HEK293 (cell line): ENCODE measurements at regions not wholly inside any gene's neighbourhood (a gene's known extent, or its start where the extent isn't known, plus 50 kb on each side); places are given as distances from the start of the nearest gene placed in this dataset.
A peak's percentile ranks its signal among the peaks of the same experiment; 100 is the strongest.

Source experiments
- CTCF ChIA-PET: fragments of 350-600 bp; formaldehyde crosslinking; extraction: SDS; loops from one replicate; lab custom pipeline; 2021; ENCODE audit warnings: antibody characterized with exemption; lab: Yijun Ruan, JAX
- POLR2A ChIA-PET: fragments of 300-600 bp; formaldehyde crosslinking; extraction: SDS; loops from one replicate; lab custom pipeline; 2020; ENCODE audit warnings: antibody characterized with exemption, inconsistent platforms; lab: Yijun Ruan, JAX
- H3K27ac ChIP-seq: fragments of 200-500 bp; sonication (Bioruptor generic); 2 replicates; pipeline ENCODE4 v1.5.1; 2014; ENCODE audit warnings: low read depth, low read length, control low read depth, inconsistent platforms; ENCODE audit errors: extremely low read depth
- H3K36me3 ChIP-seq, 2 experiments: fragments of 200-500 bp in 1 of 2; sonication (Bioruptor generic) in 1 of 2; 1 replicate in 1 of 2; 2 replicates in 1 of 2; pipeline ENCODE4 v1.5.1; 2014 to 2017; ENCODE audit warnings: inconsistent platforms in 2 of 2, low read length in 2 of 2; ENCODE audit not compliant: control insufficient read depth in 2 of 2, insufficient read depth in 1 of 2
- H3K4me1 ChIP-seq: fragments of 200-500 bp; sonication (Bioruptor generic); 2 replicates; pipeline ENCODE4 v1.5.1; 2014; ENCODE audit warnings: mild to moderate bottlenecking, low read length, inconsistent platforms; ENCODE audit not compliant: control insufficient read depth, insufficient read depth
- H3K4me3 ChIP-seq: 2 replicates; pipeline ENCODE4 v1.5.1; 2011; ENCODE audit warnings: low read depth, mild to moderate bottlenecking, control low read depth, low read length, moderate library complexity
- H3K9me3 ChIP-seq: fragments of 200-500 bp; sonication (Bioruptor generic); 2 replicates; pipeline ENCODE4 v1.5.1; 2014; ENCODE audit warnings: low read depth, low read length, inconsistent platforms; ENCODE audit not compliant: control insufficient read depth, insufficient read depth
- FEZF1 ChIP-seq: fragments of 450-650 bp; formaldehyde crosslinking; IDR thresholded peaks from 2 replicates; pipeline ENCODE4 v1.5.1; 2016; ENCODE audit warnings: missing biosample characterization, missing genetic modification characterization
- GFI1B ChIP-seq: fragments of 450-650 bp; formaldehyde crosslinking; IDR thresholded peaks from 2 replicates; pipeline ENCODE4 v1.5.1; 2016; ENCODE audit warnings: missing biosample characterization, missing genetic modification characterization
- MZF1 ChIP-seq: fragments of 450-650 bp; formaldehyde crosslinking; IDR thresholded peaks from 2 replicates; pipeline ENCODE4 v1.5.1; 2017; ENCODE audit warnings: missing biosample characterization, missing genetic modification characterization, borderline replicate concordance
- OSR2 ChIP-seq: fragments of 450-650 bp; formaldehyde crosslinking; IDR thresholded peaks from 2 replicates; pipeline ENCODE4 v1.5.1; 2016; ENCODE audit warnings: missing biosample characterization, missing genetic modification characterization
- PRDM1 ChIP-seq: fragments of 450-650 bp; formaldehyde crosslinking; IDR thresholded peaks from 2 replicates; pipeline ENCODE4; 2016; ENCODE audit warnings: missing biosample characterization, missing genetic modification characterization
- ZBTB1 ChIP-seq: fragments of 450-650 bp; formaldehyde crosslinking; IDR thresholded peaks from 2 replicates; pipeline ENCODE4 v1.5.1; 2016; ENCODE audit warnings: missing biosample characterization, missing genetic modification characterization
- ZNF133 ChIP-seq: fragments of 450-650 bp; formaldehyde crosslinking; IDR thresholded peaks from 2 replicates; pipeline ENCODE4 v1.5.1; 2016; ENCODE audit warnings: missing biosample characterization, missing genetic modification characterization
- ZNF175 ChIP-seq: fragments of 450-650 bp; formaldehyde crosslinking; IDR thresholded peaks from 2 replicates; pipeline ENCODE4 v1.5.1; 2016; ENCODE audit warnings: missing biosample characterization, missing genetic modification characterization
- ZNF184 ChIP-seq: fragments of 450-650 bp; IDR thresholded peaks from 2 replicates; pipeline ENCODE4 v1.5.1; 2018; ENCODE audit warnings: missing biosample characterization, mild to moderate bottlenecking, missing genetic modification characterization
- ZNF366 ChIP-seq: fragments of 450-650 bp; formaldehyde crosslinking; conservative IDR thresholded peaks from 2 replicates; pipeline ENCODE4 v1.5.1; 2016; ENCODE audit warnings: missing biosample characterization, missing genetic modification characterization
- ZNF501 ChIP-seq: fragments of 450-650 bp; formaldehyde crosslinking; IDR thresholded peaks from 2 replicates; pipeline ENCODE4 v1.5.1; 2016; ENCODE audit warnings: missing biosample characterization, missing genetic modification characterization
- ZNF626 ChIP-seq: fragments of 450-650 bp; sonication (Bioruptor Pico); formaldehyde crosslinking; IDR thresholded peaks from 2 replicates; pipeline ENCODE4 v1.5.1; 2018; ENCODE audit warnings: missing biosample characterization, missing genetic modification characterization, inconsistent platforms
- ZNF654 ChIP-seq: fragments of 450-650 bp; formaldehyde crosslinking; IDR thresholded peaks from 2 replicates; pipeline ENCODE4 v1.5.1; 2016; ENCODE audit warnings: low read depth, missing biosample characterization, missing genetic modification characterization
- ZNF785 ChIP-seq: fragments of 450-650 bp; formaldehyde crosslinking; IDR thresholded peaks from 2 replicates; pipeline ENCODE4 v1.5.1; 2016; ENCODE audit warnings: missing biosample characterization, missing genetic modification characterization
- TF ChIP-seq, protein P1 (sequence below): fragments of 450-650 bp; formaldehyde crosslinking; IDR thresholded peaks from 2 replicates; pipeline ENCODE4 v1.5.1; 2017; ENCODE audit warnings: missing biosample characterization, missing genetic modification characterization
- TF ChIP-seq, protein P2 (sequence below): fragments of 450-650 bp; formaldehyde crosslinking; IDR thresholded peaks from 2 replicates; pipeline ENCODE4 v1.5.1; 2016; ENCODE audit warnings: missing biosample characterization, missing genetic modification characterization

DNA sequence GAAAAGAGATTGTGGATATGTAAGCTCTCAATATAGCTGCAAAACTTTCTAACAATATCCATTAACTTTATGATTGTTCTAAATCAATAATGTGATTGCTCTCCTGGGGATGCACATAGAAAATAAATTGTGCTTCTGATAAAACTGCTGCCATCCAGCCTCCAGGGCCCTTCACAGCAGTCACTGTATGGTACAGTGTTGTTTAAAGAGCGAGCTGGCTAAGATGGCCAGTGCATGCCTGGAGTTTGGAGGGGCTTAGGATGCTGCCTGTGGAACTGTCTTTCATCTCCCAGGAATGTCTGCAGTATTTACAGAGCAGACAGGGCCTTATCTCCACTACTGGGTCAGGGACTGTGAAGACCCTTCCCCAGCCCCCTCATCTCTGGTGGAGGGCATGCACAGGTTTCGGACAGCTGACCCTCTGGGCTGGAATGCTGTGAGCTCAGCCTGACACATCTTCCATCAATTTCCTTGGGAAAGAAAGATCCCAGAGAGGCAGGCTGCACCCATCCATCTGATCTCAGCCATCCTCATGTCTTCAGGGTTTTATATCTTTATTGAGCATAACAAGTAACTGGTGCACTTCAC is 137.0 kb downstream of the PLPP3 start:
- POLR2A ChIA-PET, result no interaction called here

DNA sequence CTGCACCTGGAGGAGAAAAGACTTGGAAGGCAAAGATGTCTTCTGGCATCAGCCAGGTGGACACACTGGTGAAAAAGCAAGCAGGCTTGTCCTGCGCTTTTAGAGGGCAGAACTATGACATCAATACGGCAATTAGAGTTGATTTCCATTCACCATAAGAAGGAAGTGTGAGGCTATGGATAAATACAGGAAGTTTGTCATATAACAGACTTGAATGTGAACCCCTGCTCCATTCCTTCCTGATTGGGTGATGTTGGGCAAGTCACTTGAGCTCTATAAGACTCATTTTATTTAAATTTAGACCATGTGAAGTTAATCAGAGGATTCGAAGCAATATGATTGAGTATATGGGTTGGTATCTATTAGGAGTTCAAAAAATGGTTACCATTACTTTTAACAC is 137.8 kb downstream of the PLPP3 start:
- Histone ChIP-seq H3K9me3 (no peaks in the 10 kb centered on the region), H3K27ac (no peak overlapping the region), H3K4me3 (no peak overlapping the region), H3K36me3 (no peaks in the 10 kb centered on the region), H3K4me1 (peaks cover 3% of the 10 kb centered on the region; the same call in 1 of the 2 replicates)
- no peak for TF ChIP-seq PRDM1 (tag by site-specific recombination)
- no peak for TF ChIP-seq ZNF133 (tag by site-specific recombination)
- POLR2A ChIA-PET, result no interaction called here
- CTCF ChIA-PET, result no interaction called here

More for the DNA sequence above, 137.0 kb downstream of the PLPP3 start:
- TF ChIP-seq, protein P1, sequence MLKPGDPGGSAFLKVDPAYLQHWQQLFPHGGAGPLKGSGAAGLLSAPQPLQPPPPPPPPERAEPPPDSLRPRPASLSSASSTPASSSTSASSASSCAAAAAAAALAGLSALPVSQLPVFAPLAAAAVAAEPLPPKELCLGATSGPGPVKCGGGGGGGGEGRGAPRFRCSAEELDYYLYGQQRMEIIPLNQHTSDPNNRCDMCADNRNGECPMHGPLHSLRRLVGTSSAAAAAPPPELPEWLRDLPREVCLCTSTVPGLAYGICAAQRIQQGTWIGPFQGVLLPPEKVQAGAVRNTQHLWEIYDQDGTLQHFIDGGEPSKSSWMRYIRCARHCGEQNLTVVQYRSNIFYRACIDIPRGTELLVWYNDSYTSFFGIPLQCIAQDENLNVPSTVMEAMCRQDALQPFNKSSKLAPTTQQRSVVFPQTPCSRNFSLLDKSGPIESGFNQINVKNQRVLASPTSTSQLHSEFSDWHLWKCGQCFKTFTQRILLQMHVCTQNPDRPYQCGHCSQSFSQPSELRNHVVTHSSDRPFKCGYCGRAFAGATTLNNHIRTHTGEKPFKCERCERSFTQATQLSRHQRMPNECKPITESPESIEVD, result peak; percentile 46
- TF ChIP-seq ZNF175 (tag by site-specific recombination) (no peak), FEZF1 (tag by site-specific recombination) (peak; percentile 14; the same call in 1 of the 2 replicates), OSR2 (tag by site-specific recombination) (0 out of 2 replicates have a peak, but pooled peaks have one; percentile 28), ZNF654 (tag by site-specific recombination) (no peak)
- Histone ChIP-seq H3K36me3 (no peaks in the 10 kb centered on the region), H3K27ac (no peak overlapping the region), H3K4me3 (no peak overlapping the region), H3K9me3 (no peaks in the 10 kb centered on the region), H3K4me1 (peaks cover 3% of the 10 kb centered on the region; the same call in 1 of the 2 replicates)
- CTCF ChIA-PET, result no interaction called here

DNA sequence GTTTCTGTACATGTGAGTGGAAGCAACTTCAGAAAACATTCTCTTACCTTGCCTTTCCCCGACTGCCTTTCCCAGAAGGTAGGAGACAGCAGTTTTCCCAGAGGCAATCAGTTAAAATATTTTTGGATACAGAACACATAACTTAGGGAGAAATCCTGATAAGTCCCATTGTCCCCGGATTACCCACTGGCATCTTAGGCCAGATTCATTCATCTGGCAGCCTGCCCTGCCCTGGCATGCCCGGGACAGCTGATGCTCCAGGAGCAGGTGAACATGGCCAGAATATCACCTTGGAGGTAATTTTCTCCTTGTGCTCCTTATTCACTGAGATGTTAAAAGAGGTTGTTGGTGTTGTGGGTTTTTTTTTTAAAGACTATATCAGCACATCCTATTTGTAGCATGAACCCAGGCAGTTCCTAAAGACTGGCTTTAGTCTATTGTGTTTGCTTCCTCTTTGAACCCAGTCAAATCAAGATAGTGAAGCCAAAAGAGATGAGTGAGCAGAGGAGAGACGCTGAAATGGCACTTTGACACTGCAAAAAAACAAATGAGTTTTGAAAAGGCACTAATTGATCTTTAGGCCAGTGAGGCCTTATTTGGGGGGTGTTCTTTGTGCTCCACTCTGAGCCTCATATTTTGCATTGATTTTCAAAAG is 139.6 kb downstream of the PLPP3 start:
- TF ChIP-seq ZNF785 (no peak), ZNF626 (tag by site-specific recombination) (no peak), ZNF184 (tag by site-specific recombination) (no peak), ZBTB1 (tag by site-specific recombination) (no peak), ZNF501 (tag by site-specific recombination) (no peak), GFI1B (tag by site-specific recombination) (no peak), MZF1 (tag by site-specific recombination) (no peak), PRDM1 (tag by site-specific recombination) (no peak)
- no peaks in the 10 kb centered on the region for H3K36me3 ChIP-seq
- H3K4me1 ChIP-seq, result 0 out of 2 replicates have a peak, but pooled peaks cover 2% of the 10 kb centered on the region
- no peaks in the 10 kb centered on the region for H3K9me3 ChIP-seq
- ChIA-PET CTCF (no interaction called here), POLR2A (no interaction called here)
- no peak overlapping the region for H3K4me3 ChIP-seq
- H3K27ac ChIP-seq, result no peak overlapping the region

DNA sequence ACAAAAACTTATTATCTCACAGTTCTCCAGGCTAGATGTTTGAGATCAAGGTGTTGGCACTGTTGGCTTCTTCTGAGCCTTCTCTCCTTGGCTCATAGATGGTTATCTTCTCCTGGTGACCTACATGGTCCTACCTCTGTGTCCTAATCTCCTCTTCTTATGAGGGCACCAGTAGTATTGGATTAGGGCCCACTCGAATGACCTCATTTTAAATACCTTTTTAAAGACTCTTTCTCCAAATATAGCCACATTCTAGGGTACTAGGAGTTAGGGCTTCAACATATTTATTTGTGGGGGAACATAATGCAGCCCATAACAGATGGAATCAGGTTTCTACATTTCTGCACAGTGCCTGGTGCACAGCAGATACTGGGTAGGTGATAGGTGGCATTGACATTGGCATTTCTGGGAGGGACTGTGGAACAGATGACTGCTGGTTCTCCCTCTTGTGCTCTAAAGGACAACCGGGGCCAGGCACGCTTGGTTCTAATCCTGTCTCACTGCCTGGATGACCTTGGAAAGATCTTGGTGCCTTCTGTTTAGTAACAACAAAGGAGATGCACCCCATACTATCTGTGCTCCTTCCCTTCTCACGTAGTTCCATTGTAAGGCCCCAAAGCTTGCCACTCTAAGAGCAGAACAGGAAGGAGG is 140.3 kb downstream of the PLPP3 start:
- TF ChIP-seq ZNF366 (tag by site-specific recombination), result no peak
- TF ChIP-seq, protein P2, sequence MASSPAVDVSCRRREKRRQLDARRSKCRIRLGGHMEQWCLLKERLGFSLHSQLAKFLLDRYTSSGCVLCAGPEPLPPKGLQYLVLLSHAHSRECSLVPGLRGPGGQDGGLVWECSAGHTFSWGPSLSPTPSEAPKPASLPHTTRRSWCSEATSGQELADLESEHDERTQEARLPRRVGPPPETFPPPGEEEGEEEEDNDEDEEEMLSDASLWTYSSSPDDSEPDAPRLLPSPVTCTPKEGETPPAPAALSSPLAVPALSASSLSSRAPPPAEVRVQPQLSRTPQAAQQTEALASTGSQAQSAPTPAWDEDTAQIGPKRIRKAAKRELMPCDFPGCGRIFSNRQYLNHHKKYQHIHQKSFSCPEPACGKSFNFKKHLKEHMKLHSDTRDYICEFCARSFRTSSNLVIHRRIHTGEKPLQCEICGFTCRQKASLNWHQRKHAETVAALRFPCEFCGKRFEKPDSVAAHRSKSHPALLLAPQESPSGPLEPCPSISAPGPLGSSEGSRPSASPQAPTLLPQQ (tag by site-specific recombination), result peak; percentile 91
- Histone ChIP-seq H3K36me3 (no peaks in the 10 kb centered on the region), H3K4me1 (0 out of 2 replicates have a peak, but pooled peaks cover 2% of the 10 kb centered on the region), H3K4me3 (no peak overlapping the region), H3K27ac (no peak overlapping the region; the same call in 1 of the 2 replicates), H3K9me3 (no peaks in the 10 kb centered on the region)
- POLR2A ChIA-PET, result no interaction called here
- CTCF ChIA-PET, result no interaction called here
